ENCODE measurements at regions not wholly inside any gene's neighbourhood (a gene's known extent, or its start where the extent isn't known, plus 50 kb on each side); places are given as distances from the start of the nearest gene placed in this dataset.
"Not testable (repeated sequence)": the region's sequence is repeated elsewhere in the genome, so short reads cannot be mapped to it uniquely, and the experiment has no call there.

DNA sequence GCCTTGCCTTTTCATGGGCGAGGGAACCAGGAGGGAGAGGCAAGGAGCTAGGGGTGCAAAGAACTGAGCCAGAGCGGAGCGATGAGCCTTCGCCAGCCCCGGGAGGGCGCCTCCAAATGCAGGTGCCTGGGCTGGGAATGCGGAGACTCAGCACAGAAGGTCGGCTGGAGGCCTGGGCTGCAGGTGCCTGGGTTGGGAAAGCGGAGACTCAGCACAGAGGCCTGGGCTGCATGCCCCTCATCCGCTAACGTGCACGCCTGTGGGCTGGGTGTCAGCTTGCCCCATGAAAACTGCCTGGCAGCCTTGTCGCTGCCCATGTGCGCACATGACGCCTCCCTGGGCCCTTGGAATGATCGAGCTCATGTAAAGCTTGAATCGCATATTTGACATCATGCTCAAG, 51.8 kb downstream of the POM121L12 start:
- no peak for DNase-seq (ENCODE audit: low read depth, low spot score)

- no peak for DNase-seq (ENCODE audit: low read depth, low spot score)
Observed at GRCh38 chr7:53094191-53094590, 58.8 kb downstream of the POM121L12 start.

DNA sequence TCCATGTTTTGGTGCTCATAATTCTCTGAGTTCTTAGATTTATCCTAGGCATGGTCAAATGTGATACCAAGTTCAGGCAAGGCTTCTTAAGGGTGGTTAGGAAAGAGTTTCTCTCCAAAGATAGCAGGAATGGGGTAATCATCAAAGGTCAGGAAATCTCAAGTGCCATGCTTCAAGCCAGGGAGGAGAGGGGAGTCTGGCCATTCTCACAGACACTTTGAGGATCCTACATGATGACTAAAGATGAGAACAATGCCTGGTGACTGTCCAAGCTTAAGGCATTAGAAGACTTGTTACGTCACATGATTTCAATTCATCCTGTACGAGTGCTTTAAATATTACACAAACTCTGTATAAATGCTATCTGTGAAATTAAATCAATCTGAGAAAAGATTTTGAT, 59.4 kb downstream of the POM121L12 start:
- DNase-seq (ENCODE audit: low read depth, low spot score), result no peak

DNA sequence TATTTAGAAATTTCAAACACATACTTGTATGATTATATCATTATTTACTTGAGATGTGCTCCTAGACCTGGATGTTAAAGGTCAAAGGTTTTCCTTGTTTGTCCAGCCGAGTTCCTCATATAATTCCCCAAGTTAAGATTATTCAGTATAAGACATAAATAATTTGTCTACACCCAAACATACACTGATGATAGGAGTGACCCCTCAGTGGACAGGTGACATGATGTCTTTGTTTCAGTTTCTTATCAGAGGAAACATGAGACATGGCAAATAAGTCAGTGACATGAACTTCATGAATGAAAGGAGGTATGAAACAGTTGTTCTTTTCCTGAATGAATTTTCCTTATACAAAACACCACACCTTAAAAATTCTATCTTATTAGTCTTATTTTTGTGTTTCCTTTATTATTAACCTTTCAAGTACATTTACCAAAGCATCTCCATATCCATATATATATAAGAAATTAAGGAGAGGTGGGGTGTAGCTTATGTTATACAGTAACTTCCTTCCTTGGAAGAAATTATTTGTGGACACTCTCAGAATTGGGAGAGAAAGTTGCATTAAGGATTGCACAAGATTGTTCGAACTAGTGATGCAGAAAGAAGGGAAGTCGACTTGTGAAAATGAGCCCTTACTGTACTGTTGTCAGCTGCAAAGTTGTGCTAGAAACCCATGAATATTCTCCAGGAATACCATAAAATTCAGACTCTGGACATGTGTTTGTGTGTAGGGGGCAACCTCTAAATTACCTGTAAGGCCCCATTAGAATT, 60.5 kb downstream of the POM121L12 start:
- DNase-seq (ENCODE audit: low read depth, low spot score), result no peak

DNA sequence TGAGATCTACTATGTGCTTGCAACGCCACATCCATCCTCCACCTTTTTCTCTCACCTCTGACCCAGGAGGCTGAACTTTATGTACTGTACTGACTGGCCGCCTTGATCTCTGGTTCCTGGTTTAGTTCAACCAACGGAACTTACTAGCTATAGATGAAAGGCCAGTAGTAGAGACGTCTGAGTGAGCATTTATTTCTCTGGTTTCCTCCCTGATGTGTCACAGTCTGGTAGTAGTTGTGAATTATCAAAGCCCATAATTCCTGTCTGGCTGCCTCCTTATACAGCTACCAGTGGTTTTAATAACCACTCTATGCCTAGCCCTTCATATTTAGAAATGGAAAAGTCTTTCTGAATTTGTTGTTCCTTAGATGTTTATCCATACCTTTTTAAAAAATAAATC, 64.7 kb downstream of the POM121L12 start:
- no peak for DNase-seq (ENCODE audit: low read depth, low spot score)

DNA sequence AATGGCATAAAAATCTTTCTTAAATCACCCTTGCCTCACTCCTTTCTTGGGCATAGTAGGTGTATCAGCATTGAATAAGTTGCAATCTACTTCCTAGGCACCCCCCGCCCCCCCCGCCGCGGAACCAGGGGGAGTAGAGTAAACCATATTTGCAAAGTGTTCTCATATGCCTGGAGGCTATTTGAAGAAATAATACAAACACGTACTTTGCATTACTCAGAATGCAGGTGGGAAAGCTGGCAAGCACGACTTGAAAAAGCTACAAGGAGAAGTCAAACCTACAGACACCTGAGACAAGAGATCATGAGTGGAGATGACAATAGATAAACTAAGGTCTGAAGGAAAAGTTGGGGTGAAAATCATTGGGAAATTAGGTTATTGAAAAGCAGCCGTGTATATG, 65.6 kb downstream of the POM121L12 start:
- no peak for DNase-seq (ENCODE audit: low read depth, low spot score)

- no peak for DNase-seq (ENCODE audit: low read depth, low spot score)
Observed at GRCh38 chr7:53110425-53110824, 75.0 kb downstream of the POM121L12 start.

DNA sequence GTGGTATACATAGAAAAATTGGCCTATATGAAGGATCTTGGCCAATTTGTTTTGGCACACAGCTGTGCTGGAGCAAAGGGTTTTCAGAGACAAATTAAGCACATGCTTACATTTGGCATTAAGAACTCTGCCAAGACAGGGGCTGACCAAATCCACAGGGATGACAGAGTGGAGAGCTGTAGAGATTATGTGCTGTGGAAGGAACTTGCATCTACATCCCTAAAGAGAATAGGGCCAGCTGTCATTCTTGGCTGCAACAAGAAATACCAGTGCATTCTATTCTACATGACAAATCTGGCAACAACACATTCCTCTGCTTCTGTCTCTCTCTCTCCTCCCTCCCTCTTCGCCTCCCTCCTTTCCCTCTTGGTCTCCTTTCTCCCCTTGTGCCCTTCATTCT, 75.6 kb downstream of the POM121L12 start:
- DNase-seq (ENCODE audit: low read depth, low spot score), result peak; percentile 74

DNA sequence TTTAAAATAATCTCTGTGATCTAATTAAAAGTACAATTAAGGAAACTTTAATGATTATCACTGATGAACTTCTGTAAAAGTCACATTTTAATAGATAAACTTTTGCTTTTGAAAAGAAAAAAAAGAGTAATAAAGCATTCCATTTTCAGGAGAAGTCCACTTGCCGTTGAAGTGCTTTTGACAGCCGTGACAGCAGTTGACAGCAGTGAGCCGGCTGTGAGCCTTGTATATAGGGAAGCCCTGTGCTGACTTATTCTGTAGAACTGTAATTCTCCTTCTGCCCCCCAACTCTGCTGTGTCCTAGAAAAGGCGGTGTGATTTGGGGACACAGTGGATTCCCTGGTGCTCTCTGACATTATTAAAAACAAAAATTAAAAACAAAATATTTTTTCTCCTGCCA, 78.0 kb downstream of the POM121L12 start:
- DNase-seq (ENCODE audit: low read depth, low spot score), result no peak

GRCh38 chr7:53119514-53119941, 84.1 kb downstream of the POM121L12 start:
- peak; percentile 87 for DNase-seq (ENCODE audit: low read depth, low spot score)

DNA sequence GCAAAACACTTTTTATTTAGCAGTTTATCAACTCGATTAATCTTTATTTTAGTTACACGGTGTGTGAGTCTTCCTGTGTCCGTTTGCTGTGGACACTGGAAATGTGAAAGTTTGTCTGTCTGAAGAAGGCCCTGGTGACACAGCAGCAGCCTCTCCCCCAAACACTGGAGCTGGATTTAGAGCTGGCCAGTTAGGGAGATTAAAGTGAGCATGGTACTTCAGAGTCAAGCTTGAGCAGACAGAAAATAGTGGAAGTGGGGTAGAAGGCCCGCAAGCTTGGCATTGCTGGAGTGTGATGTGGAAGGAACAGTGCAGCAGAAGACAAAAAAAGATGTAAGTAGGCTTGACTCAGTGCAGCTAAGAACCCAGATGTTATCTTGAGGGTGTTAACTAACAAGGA, 85.9 kb downstream of the POM121L12 start:
- peak; percentile 5 for DNase-seq (ENCODE audit: low read depth, low spot score)

GRCh38 chr7:53131697-53132096, 96.3 kb downstream of the POM121L12 start:
- DNase-seq (ENCODE audit: low read depth, low spot score), result no peak

- DNase-seq (ENCODE audit: low read depth, low spot score), result no peak
Observed at GRCh38 chr7:53151496-53151895, 116.1 kb downstream of the POM121L12 start.

DNA sequence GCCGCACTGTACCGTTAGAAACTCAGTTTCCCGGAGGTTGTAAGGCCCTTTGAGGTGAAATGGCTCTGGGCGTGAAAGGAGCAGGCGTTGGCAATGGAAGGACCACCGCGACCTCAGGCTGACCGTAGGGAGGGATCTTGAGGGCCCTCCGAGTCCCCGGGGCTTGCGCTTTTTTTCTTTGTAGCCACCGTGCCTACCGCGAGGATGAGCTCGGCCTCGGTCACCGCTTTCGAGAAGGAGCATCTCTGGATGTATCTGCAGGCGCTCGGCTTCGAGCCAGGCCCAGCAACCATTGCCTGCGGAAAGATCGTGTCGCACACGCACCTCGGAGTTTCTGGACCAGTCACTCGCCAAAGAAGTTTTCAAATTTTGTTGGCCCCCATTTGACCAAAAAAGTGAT, 151.8 kb downstream of the POM121L12 start:
- DNase-seq (ENCODE audit: low read depth, low spot score), result not testable (repeated sequence)

DNA sequence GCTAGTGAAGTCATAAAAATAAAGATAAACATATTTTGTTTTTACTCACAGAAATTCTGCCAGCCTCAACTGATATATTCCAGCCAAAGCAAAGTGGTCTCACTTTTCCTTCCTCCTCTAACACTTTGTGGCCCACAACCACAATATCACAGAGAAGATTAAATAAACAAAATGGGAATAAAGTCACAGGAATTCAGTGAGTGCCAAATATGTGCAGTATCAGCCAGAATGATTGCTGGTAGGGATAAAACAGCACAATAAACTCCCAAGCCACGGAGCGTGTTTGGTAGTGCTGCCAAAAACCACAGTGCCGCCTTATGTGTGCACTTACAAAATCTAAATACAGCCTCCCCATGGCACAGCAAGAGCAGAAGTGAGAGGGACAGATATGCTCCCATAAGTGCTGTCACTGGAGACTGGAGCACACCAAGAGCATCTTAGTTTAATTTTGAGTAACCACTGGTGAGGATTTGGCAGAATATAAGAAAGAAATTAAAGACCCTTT, 155.8 kb downstream of the POM121L12 start:
- peak; percentile 3 for DNase-seq (ENCODE audit: low read depth, low spot score)

DNA sequence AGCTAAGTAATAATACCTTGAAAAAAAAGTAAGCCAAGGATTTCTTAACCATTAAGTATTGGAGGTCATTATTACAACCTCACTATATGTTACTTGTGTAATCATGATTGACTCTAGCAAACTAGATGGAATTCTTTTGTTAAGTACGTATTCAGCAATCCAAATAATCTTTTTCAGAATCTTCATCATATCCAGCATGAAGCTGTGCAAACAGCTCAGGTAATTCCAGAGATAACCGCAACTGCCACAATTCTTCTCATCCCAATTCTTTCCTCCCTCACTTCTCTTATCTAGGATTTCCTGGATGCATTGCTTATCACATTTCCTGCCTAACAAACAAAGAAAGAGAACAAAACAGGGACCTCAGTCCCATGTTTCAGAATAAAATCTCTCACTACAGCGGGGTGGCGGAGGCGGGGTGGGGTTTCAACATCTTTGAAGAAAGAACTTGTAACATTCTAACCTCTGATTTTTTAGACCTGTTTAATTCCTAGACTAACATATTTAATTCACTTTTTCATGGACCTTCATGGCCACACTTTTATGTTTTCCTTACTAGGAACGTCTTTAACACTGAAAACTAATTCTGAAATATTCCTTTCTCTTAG, 156.5 kb downstream of the POM121L12 start:
- DNase-seq (ENCODE audit: low read depth, low spot score), result no peak

- DNase-seq (ENCODE audit: low read depth, low spot score), result no peak
Observed at GRCh38 chr7:53205006-53205405, 169.6 kb downstream of the POM121L12 start.

DNA sequence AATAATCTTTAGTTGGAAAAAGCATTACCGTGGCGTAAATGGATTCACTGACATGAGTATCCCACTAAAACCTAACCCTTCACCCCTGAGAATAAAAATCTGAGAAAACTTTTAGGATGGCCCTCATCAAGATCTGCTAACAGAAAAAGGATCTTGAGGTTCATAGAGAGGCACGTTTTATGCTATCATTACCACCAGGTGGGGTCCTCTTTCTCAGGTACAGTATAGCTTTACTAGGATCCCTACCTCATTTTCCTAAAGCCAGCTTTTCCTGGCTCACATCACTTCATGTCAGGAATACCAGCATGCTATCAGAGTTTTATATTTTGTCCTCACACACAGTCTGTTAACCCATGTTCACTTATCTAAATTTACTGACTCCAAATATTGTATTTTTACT, 173.7 kb downstream of the POM121L12 start:
- no peak for DNase-seq (ENCODE audit: low read depth, low spot score)

GRCh38 chr7:53214463-53214862, 179.0 kb downstream of the POM121L12 start:
- DNase-seq (ENCODE audit: low read depth, low spot score), result peak; percentile 6

DNA sequence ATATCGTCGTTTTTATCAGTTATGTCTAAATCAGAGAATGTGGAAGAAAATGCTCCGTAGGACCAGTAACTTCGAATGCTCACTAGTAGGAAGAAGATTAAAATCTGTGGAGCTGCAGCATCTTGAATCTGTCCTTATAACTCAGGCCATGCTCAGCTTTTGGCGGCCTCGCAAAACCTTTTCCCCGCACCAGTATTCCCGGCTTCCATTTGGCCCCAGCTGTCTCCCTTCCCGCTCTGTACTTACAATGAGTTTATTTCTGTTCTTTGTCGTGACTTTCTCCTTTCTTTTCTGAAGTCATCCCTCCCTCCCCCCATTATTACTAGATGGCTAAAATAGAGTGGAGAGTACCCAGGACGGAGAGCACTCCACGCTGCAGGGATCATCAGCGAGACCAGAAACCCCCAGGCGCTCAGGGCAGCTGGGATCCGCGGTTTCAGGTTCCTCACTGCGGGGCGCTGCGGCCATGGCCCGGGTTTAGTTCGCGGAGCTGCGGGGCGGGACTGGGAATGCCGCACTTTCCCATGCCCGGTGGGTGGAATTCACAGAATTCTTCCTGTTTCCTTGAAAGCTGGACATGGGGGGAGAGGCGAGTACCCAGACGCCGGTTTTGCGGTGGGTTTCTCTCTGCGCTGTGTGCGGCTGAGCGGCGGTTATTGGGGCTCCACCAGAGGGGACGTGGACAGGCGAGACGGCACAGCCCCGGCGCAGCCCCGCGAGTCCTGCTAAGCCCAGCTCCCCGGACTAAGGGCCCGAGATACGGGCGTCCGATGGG, 183.5 kb downstream of the POM121L12 start:
- DNase-seq (ENCODE audit: low read depth, low spot score), result peak; percentile 48

DNA sequence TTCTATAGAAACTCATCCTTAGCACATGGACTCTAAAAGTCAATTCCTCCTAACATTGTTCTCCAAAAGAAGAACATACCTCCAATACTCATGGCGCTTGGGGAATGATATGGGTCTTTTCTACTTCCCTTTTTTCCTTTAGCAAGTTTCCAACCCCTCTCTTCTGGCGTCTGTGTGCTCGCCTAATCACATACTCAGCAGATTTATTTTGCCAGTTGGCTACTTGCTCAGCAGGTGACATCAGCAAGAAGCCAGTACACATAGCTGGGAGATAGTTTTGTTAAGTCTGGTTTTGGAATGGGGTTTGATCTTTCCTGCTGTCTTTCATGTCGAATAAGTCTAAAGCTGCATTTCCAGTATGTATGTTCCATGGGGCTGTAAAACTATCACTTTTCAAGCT, 193.8 kb downstream of the POM121L12 start:
- DNase-seq (ENCODE audit: low read depth, low spot score), result no peak

DNA sequence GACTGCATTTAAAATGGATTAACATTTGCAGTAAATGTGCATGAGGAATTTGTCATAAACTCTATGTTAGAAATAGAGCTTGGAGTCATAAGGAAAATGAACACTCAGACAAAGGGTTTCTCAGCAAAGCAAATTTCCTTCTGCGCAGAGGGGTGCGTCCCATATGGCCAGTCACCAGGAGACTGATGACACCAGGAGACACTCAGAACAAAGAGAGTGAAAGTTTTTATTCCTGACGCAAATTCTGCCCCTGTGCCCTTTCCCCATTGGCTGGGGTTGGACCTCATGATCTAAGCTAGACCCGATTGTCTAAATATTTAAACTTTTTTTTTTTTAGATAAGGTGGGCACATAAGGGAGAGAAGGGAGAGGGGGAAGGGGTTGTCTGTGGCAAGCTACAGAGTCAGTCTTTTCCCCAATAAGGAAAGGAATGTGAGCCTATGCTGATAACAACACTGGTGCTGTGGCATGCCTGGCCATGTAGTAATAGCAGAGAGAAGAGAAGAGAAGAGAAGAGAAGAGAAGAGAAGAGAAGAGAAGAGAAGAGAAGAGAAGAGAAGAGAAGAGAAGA, 202.0 kb downstream of the POM121L12 start:
- peak; percentile 52 for DNase-seq (ENCODE audit: low read depth, low spot score)
